GM12873 (cell line): ENCODE measurements at regions not wholly inside any gene's neighbourhood (a gene's known extent, or its start where the extent isn't known, plus 50 kb on each side); places are given as distances from the start of the nearest gene placed in this dataset.

Experiments
- CTCF ChIP-seq: IDR thresholded peaks from 2 replicates; pipeline ENCODE4 v1.5.1; 2012; ENCODE audit warnings: low read depth, mild to moderate bottlenecking, moderate library complexity, low read length, control low read depth; ENCODE audit not compliant: insufficient read depth; ENCODE audit errors: missing control alignments

- no peak for TF ChIP-seq CTCF
Measured at GRCh38 chr2:226183550-226183949, 616.1 kb downstream of the IRS1 start.

GRCh38 chr2:226183033-226183432 is 616.6 kb downstream of the IRS1 start:
- no peak for TF ChIP-seq CTCF

GRCh38 chr2:226181909-226182308 is 617.7 kb downstream of the IRS1 start:
- no peak for TF ChIP-seq CTCF

GRCh38 chr2:226180281-226180884 is 619.2 kb downstream of the IRS1 start:
- TF ChIP-seq CTCF: no peak

GRCh38 chr2:226179010-226179409 is 620.6 kb downstream of the IRS1 start:
- TF ChIP-seq CTCF: no peak

GRCh38 chr2:226176283-226176984 is 623.2 kb downstream of the IRS1 start:
- TF ChIP-seq CTCF: no peak

GRCh38 chr2:226174390-226174789 is 625.2 kb downstream of the IRS1 start:
- no peak for TF ChIP-seq CTCF
